GM12873 (cell line): ENCODE measurements at regions not wholly inside any gene's neighbourhood (a gene's known extent, or its start where the extent isn't known, plus 50 kb on each side); places are given as distances from the start of the nearest gene placed in this dataset.

ENCODE experiments used
- CTCF ChIP-seq: IDR thresholded peaks from 2 replicates; pipeline ENCODE4 v1.5.1; 2012; ENCODE audit warnings: low read depth, mild to moderate bottlenecking, moderate library complexity, low read length, control low read depth; ENCODE audit not compliant: insufficient read depth; ENCODE audit errors: missing control alignments

GRCh38 chr6:105452924-105453756, 50.3 kb upstream of the PREP start:
- TF ChIP-seq CTCF = no peak
